GM12873 (cell line): ENCODE measurements at regions not wholly inside any gene's neighbourhood (a gene's known extent, or its start where the extent isn't known, plus 50 kb on each side); places are given as distances from the start of the nearest gene placed in this dataset.

ENCODE experiments used
- CTCF ChIP-seq: IDR thresholded peaks from 2 replicates; pipeline ENCODE4 v1.5.1; 2012; ENCODE audit warnings: low read depth, mild to moderate bottlenecking, moderate library complexity, low read length, control low read depth; ENCODE audit not compliant: insufficient read depth; ENCODE audit errors: missing control alignments

GRCh38 chr5:23157169-23157568 lies 304.0 kb upstream of the CDH12 start:
- TF ChIP-seq CTCF: no peak

GRCh38 chr5:23147625-23148024 lies 294.5 kb upstream of the CDH12 start:
- no peak for TF ChIP-seq CTCF

GRCh38 chr5:23146183-23146582 lies 293.0 kb upstream of the CDH12 start:
- TF ChIP-seq CTCF: no peak

GRCh38 chr5:23139338-23140171 lies 286.4 kb upstream of the CDH12 start:
- TF ChIP-seq CTCF: peak; percentile 41

- no peak for TF ChIP-seq CTCF
These were observed 283.8 kb upstream of the CDH12 start for GRCh38 chr5:23136958-23137357.

GRCh38 chr5:23132231-23132630 lies 279.1 kb upstream of the CDH12 start:
- no peak for TF ChIP-seq CTCF

GRCh38 chr5:23112237-23112636 lies 259.1 kb upstream of the CDH12 start:
- no peak for TF ChIP-seq CTCF
